K562 (cell line): ENCODE measurements at regions not wholly inside any gene's neighbourhood (a gene's known extent, or its start where the extent isn't known, plus 50 kb on each side); places are given as distances from the start of the nearest gene placed in this dataset.

Source experiments
- ATAC-seq: fragments of 200-7000 bp; cut with Tn5 transposase; 3 replicates; pipeline ENCODE4 v1.9.1; 2020; ENCODE audit warnings: moderate library complexity
- BruUV-seq: library from RNA; stranded (reverse); fragments of 400-500 nt; replicated peaks from 2 replicates; lab custom pipeline; 2021; lab: Mats Ljungman, UMichigan
- CTCF ChIA-PET: fragments of 300-600 bp; formaldehyde crosslinking; extraction: SDS; loops from one replicate; lab custom pipeline; 2021; ENCODE audit warnings: low intra/inter-chr PET ratio; lab: Yijun Ruan, JAX
- POLR2A ChIA-PET: fragments of 300-600, 350-650 bp; sonication (Branson Sonifier 250); formaldehyde crosslinking; extraction: SDS; loops from one replicate; lab custom pipeline; 2021; ENCODE audit warnings: antibody characterized with exemption, inconsistent platforms; lab: Yijun Ruan, JAX
- DNase-seq, 4 experiments: peaks; one replicate each; pipeline versions ENCODE4 v3.0.0 to v3.0.0-alpha.2; 2011 to 2018; ENCODE audit warnings: low spot score in 3 of 4, mixed read lengths in 3 of 4; ENCODE audit errors: extremely low read depth in 1 of 4
- FAIRE-seq: peaks from 2 replicates; lab custom pipeline; 2011; peaks lifted over from hg19 to GRCh38; lab: Jason Lieb, UNC
- H2AFZ ChIP-seq: 2 replicates; pipeline ENCODE4 v1.6.0; 2011; ENCODE audit warnings: low read depth, low read length, control low read depth, inconsistent platforms
- H3K27ac ChIP-seq: fragments of 200-600 bp; 3 replicates; pipeline ENCODE4 v1.8.0; 2011; ENCODE audit warnings: low read depth, mild to moderate bottlenecking, control low read depth, inconsistent platforms, low read length, moderate library complexity, mixed read lengths; ENCODE audit errors: extremely low read depth
- H3K27me3 ChIP-seq, 2 experiments: fragments of 300-600 bp in 1 of 2; 2 replicates in 1 of 2; 3 replicates in 1 of 2; pipeline versions ENCODE4 v1.6.0 to v1.8.0; 2011; ENCODE audit warnings: inconsistent platforms in 2 of 2, low read length in 2 of 2, mild to moderate bottlenecking in 1 of 2, mixed read lengths in 1 of 2, moderate library complexity in 1 of 2; ENCODE audit not compliant: control insufficient read depth in 2 of 2, insufficient read depth in 2 of 2
- H3K36me3 ChIP-seq: fragments of 300-600 bp; 3 replicates; pipeline ENCODE4 v1.8.0; 2011; ENCODE audit warnings: mild to moderate bottlenecking, low read length, inconsistent platforms; ENCODE audit not compliant: control insufficient read depth, insufficient read depth
- H3K4me1 ChIP-seq, 2 experiments: fragments of 200-600 bp in 1 of 2; replicated peaks in 1 of 2; 2 replicates in 1 of 2; 3 replicates in 1 of 2; pipeline versions ENCODE4 v1.5.1 to v1.8.0; 2011; ENCODE audit warnings: inconsistent platforms in 2 of 2, low read length in 2 of 2, mild to moderate bottlenecking in 1 of 2, mixed read lengths in 1 of 2, moderate library complexity in 1 of 2; ENCODE audit not compliant: control insufficient read depth in 2 of 2, insufficient read depth in 2 of 2
- H3K4me2 ChIP-seq: 2 replicates; pipeline ENCODE4 v1.6.1; 2011; ENCODE audit warnings: low read length, control low read depth, inconsistent platforms, mixed read lengths; ENCODE audit not compliant: insufficient read depth
- H3K4me3 ChIP-seq: fragments of 200-600 bp; sonication (generic), shearing (Covaris generic); 2 replicates; pipeline ENCODE4 v1.5.1; 2016; ENCODE audit warnings: control low read depth, inconsistent platforms
- H3K79me2 ChIP-seq: fragments of 200-600 bp; 3 replicates; pipeline ENCODE4 v1.8.0; 2011; ENCODE audit warnings: low read length, inconsistent platforms; ENCODE audit not compliant: control insufficient read depth, insufficient read depth
- H3K9ac ChIP-seq, 2 experiments: 2 replicates each; pipeline versions ENCODE4 v1.6.0 to v1.6.1; 2011; ENCODE audit warnings: low read depth in 2 of 2, low read length in 2 of 2, control low read depth in 1 of 2, inconsistent platforms in 1 of 2, mild to moderate bottlenecking in 1 of 2, mixed read lengths in 1 of 2; ENCODE audit not compliant: insufficient read depth in 1 of 2
- H3K9me1 ChIP-seq: one replicate; pipeline ENCODE4 v1.6.0; 2011; ENCODE audit warnings: inconsistent platforms, mild to moderate bottlenecking, low read length, moderate library complexity; ENCODE audit not compliant: control insufficient read depth, insufficient read depth
- H3K9me3 ChIP-seq: replicated peaks from 2 replicates; pipeline ENCODE4 v1.5.1; 2011; ENCODE audit warnings: low read depth, low read length, inconsistent platforms; ENCODE audit not compliant: control insufficient read depth, insufficient read depth
- H4K20me1 ChIP-seq: replicated peaks from 2 replicates; pipeline ENCODE4 v1.6.1; 2011; ENCODE audit warnings: low read length, inconsistent platforms, mixed read lengths; ENCODE audit not compliant: control insufficient read depth, insufficient read depth
- CBX3 ChIP-seq, 2 experiments: IDR thresholded peaks; 1 replicate in 1 of 2; 2 replicates in 1 of 2; pipeline ENCODE4 v1.6.1; 2012; ENCODE audit warnings: inconsistent platforms in 2 of 2, low read length in 2 of 2, borderline replicate concordance in 1 of 2, control low read depth in 1 of 2
- CREB3L1 ChIP-seq: fragments of 450-650 bp; IDR thresholded peaks from 2 replicates; pipeline ENCODE4 v1.6.1; 2014; ENCODE audit warnings: low read depth, mild to moderate bottlenecking, moderate library complexity, borderline replicate concordance
- DDX20 ChIP-seq: fragments of 450-650 bp; IDR thresholded peaks from 2 replicates; pipeline ENCODE4 v1.6.1; 2016; ENCODE audit warnings: missing genetic modification characterization, low read depth, mild to moderate bottlenecking, missing compliant biosample characterization, moderate library complexity
- HNRNPK ChIP-seq: fragments of 200-400 bp; formaldehyde crosslinking; IDR thresholded peaks from one replicate; pipeline ENCODE4 v1.6.1; 2018; ENCODE audit warnings: mild to moderate bottlenecking, low read depth, low read length; ENCODE audit not compliant: poor library complexity, severe bottlenecking
- MEIS2 ChIP-seq: fragments of 450-650 bp; IDR thresholded peaks from 2 replicates; pipeline ENCODE4 v1.6.1; 2014; ENCODE audit warnings: mild to moderate bottlenecking; ENCODE audit not compliant: partially characterized antibody
- MTA3 ChIP-seq: fragments of 450-650 bp; formaldehyde crosslinking; IDR thresholded peaks from 2 replicates; pipeline ENCODE4 v1.6.1; 2017; ENCODE audit warnings: mild to moderate bottlenecking, borderline replicate concordance
- NONO ChIP-seq, 2 experiments: fragments of 200-400 bp in 1 of 2; fragments of 450-650 bp in 1 of 2; formaldehyde crosslinking in 1 of 2; IDR thresholded peaks; 2 replicates each; pipeline ENCODE4 v1.6.1; 2017; ENCODE audit warnings: low read depth in 2 of 2, mild to moderate bottlenecking in 2 of 2, moderate library complexity in 2 of 2, low read length in 1 of 2
- NR0B1 ChIP-seq: fragments of 450-650 bp; IDR thresholded peaks from one replicate; pipeline ENCODE4 v1.6.1; 2018; ENCODE audit warnings: mild to moderate bottlenecking, moderate library complexity; ENCODE audit not compliant: partially characterized antibody
- ZBTB7A ChIP-seq: IDR thresholded peaks from 2 replicates; pipeline ENCODE4 v1.6.1; 2011; ENCODE audit warnings: low read depth, mild to moderate bottlenecking, low read length, moderate library complexity, borderline replicate concordance; ENCODE audit not compliant: control insufficient read depth
- ZC3H4 ChIP-seq: sonication (generic); formaldehyde crosslinking; IDR thresholded peaks from 2 replicates; pipeline ENCODE4 v1.9.0; 2021; ENCODE audit warnings: missing genetic modification reagents, borderline replicate concordance
- ZFX ChIP-seq: sonication (generic); formaldehyde crosslinking; IDR thresholded peaks from 2 replicates; pipeline ENCODE4 v1.8.0; 2022; ENCODE audit warnings: mild to moderate bottlenecking, missing genetic modification reagents, moderate library complexity
- ZNF324 ChIP-seq: fragments of 250-450 bp; sonication (Bioruptor Pico); IDR thresholded peaks from 2 replicates; pipeline ENCODE4 v1.4.0; 2020; ENCODE audit warnings: mild to moderate bottlenecking
- ZNF644 ChIP-seq: fragments of 200-800 bp; sonication (Bioruptor generic); IDR thresholded peaks from 2 replicates; pipeline ENCODE4 v1.6.1; 2016; ENCODE audit warnings: low read depth, missing genetic modification characterization, missing compliant biosample characterization
- ZNF696 ChIP-seq: fragments of 250-450 bp; sonication (Bioruptor Pico); conservative IDR thresholded peaks from 2 replicates; pipeline ENCODE4 v1.4.0; 2020; ENCODE audit warnings: mild to moderate bottlenecking, moderate library complexity
- WGBS: fragments of 100-300 bp; shearing (Covaris generic); methylation state at CpG from one replicate; pipeline ENCODE4 v1.1.6; 2016; ENCODE audit warnings: low coverage, mixed read lengths; ENCODE audit not compliant: insufficient coverage; ENCODE audit errors: missing lambda C conversion rate; 5-methylcytosine and 5-hydroxymethylcytosine counted together
- in situ Hi-C: fragments of 300-500 bp; cut with MboI; formaldehyde crosslinking; loops from 4 replicates; pipeline ENCODE4 v1.15.0; 2018; ENCODE audit warnings: inconsistent platforms, mixed read lengths
- intact Hi-C: fragments of 100-400 bp; cut with micrococcal nuclease; formaldehyde crosslinking; loops from 2 replicates; pipeline ENCODE4 v1.14.2; 2022
- TF ChIP-seq, protein P1 (sequence below), 3 experiments: IDR thresholded peaks in 2 of 3; conservative IDR thresholded peaks in 1 of 3; 2 replicates each; pipeline ENCODE4 v1.5.1; 2011 to 2012; ENCODE audit warnings: low read length in 3 of 3, mild to moderate bottlenecking in 3 of 3, control low read depth in 2 of 3, improper control_type of control experiment in 1 of 3, inconsistent platforms in 1 of 3, low read depth in 1 of 3, mixed read lengths in 1 of 3, moderate library complexity in 1 of 3; ENCODE audit not compliant: insufficient read depth in 2 of 3

DNA sequence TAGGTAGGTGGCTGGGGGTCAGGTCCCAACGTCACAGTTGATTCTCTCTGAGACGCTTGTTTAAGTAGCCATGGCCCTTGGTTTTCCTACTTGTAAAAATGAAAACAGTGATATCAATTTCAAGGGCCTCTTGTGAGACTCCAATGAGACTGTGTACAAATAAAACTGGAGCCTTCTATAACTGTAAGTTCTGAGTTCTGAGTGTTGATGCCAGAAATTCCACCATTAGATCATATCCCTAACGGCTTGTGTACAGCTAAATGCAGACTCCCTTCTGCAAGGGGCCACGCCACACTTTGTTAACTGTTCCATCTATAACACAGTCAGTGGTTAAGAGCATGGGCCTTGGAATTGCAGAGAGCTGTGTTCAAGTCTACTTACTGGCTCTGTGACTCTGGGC is 267.3 kb downstream of the TLE3 start (continued):
- TF ChIP-seq CREB3L1 (no peak), ZNF696 (CRISPR knock-in tag) (no peak)

- POLR2A ChIA-PET = interaction anchor here (0.7 kb wide), 1 partner anchor 13 kb away, joined by 3 read pairs; no protein-coding TSS in a partner anchor
- no peaks in the 10 kb centered on the region for H3K9me3 ChIP-seq
- H3K4me1 ChIP-seq = no peaks in the 10 kb centered on the region
- no peak overlapping the region for H3K9ac ChIP-seq
- no peak overlapping the region for H2AFZ ChIP-seq
- in situ Hi-C loops = no loop called here
- ATAC-seq = no peak
- H3K27me3 ChIP-seq = peaks cover 0 to 22% of the 10 kb centered on the region in 2 experiments; a peak in 3 of 5 replicates
- H3K4me2 ChIP-seq = no peak overlapping the region
- BruUV-seq = no TSS peak
- no peak for FAIRE-seq
- intact Hi-C loops = no loop called here
- TF ChIP-seq ZFX (CRISPR knock-in tag) (no peak), ZC3H4 (CRISPR knock-in tag) (no peak), MTA3 (no peak), DDX20 (no peak), ZNF324 (CRISPR knock-in tag) (no peak), ZNF644 (no peak), CBX3 (IDR thresholded peaks at IDR 0.05; ENCODE audit: borderline replicate concordance in 1 of 2, low read length in 2 of 2) (no peak), NONO (IDR thresholded peaks at IDR 0.05; ENCODE audit: low read depth in 2 of 2, low read length in 1 of 2) (no peak), NR0B1 (no peak), MEIS2 (no peak), HNRNPK (no peak), ZBTB7A (no peak)
- TF ChIP-seq, protein P1, sequence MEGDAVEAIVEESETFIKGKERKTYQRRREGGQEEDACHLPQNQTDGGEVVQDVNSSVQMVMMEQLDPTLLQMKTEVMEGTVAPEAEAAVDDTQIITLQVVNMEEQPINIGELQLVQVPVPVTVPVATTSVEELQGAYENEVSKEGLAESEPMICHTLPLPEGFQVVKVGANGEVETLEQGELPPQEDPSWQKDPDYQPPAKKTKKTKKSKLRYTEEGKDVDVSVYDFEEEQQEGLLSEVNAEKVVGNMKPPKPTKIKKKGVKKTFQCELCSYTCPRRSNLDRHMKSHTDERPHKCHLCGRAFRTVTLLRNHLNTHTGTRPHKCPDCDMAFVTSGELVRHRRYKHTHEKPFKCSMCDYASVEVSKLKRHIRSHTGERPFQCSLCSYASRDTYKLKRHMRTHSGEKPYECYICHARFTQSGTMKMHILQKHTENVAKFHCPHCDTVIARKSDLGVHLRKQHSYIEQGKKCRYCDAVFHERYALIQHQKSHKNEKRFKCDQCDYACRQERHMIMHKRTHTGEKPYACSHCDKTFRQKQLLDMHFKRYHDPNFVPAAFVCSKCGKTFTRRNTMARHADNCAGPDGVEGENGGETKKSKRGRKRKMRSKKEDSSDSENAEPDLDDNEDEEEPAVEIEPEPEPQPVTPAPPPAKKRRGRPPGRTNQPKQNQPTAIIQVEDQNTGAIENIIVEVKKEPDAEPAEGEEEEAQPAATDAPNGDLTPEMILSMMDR (IDR thresholded peaks at IDR 0.05 in 2 of 3, conservative IDR thresholded peaks at IDR 0.05 in 1 of 3; ENCODE audit: insufficient read depth in 2 of 3, low read depth in 1 of 3, low read length in 3 of 3) = no peak
- no peaks in the 10 kb centered on the region for H3K36me3 ChIP-seq
- H3K79me2 ChIP-seq = no peaks in the 10 kb centered on the region
- CTCF ChIA-PET = no interaction called here
- no peak overlapping the region for H3K4me3 ChIP-seq
- no peak for DNase-seq
- H3K27ac ChIP-seq = no peak overlapping the region
- no peaks in the 10 kb centered on the region; the same call in 1 of the 2 replicates for H4K20me1 ChIP-seq
- H3K9me1 ChIP-seq = no peaks in the 10 kb centered on the region
- WGBS = 1% methylated on average over 4 of the region's 4 CpGs
These were observed 266.8 kb downstream of the TLE3 start for GRCh38 chr15:69830876-69831275.
